ENCODE measurements at regions not wholly inside any gene's neighbourhood (a gene's known extent, or its start where the extent isn't known, plus 50 kb on each side); places are given as distances from the start of the nearest gene placed in this dataset.

GRCh38 chr4:138050601-138051000, 191.5 kb downstream of the SLC7A11 start:
- DNase-seq (ENCODE audit: extremely low read depth, low read depth): no peak

GRCh38 chr4:138049355-138049754, 192.8 kb downstream of the SLC7A11 start:
- DNase-seq (ENCODE audit: extremely low read depth, low read depth): no peak
- no peak for TF ChIP-seq CTCF (IDR thresholded peaks at IDR 0.05; ENCODE audit: low read depth, low read length, missing control alignments)
- no peak overlapping the region for H3K4me3 ChIP-seq (replicated peaks; ENCODE audit: low read depth, low read length)

More at GRCh38 chr4:138050601-138051000, 191.5 kb downstream of the SLC7A11 start:
- no peak for TF ChIP-seq CTCF (IDR thresholded peaks at IDR 0.05; ENCODE audit: low read depth, low read length, missing control alignments)
- no peak overlapping the region for H3K4me3 ChIP-seq (replicated peaks; ENCODE audit: low read depth, low read length)

GRCh38 chr4:138047290-138047689, 194.9 kb downstream of the SLC7A11 start:
- no peak for DNase-seq (ENCODE audit: extremely low read depth, low read depth)
- no peak for TF ChIP-seq CTCF (IDR thresholded peaks at IDR 0.05; ENCODE audit: low read depth, low read length, missing control alignments)
- no peak overlapping the region for H3K4me3 ChIP-seq (replicated peaks; ENCODE audit: low read depth, low read length)

GRCh38 chr4:138045036-138045435, 197.1 kb downstream of the SLC7A11 start:
- H3K4me3 ChIP-seq (replicated peaks; ENCODE audit: low read depth, low read length): no peak overlapping the region
- TF ChIP-seq CTCF (IDR thresholded peaks at IDR 0.05; ENCODE audit: low read depth, low read length, missing control alignments): no peak
- no peak for DNase-seq (ENCODE audit: extremely low read depth, low read depth)

GRCh38 chr4:138039010-138039409, 203.1 kb downstream of the SLC7A11 start:
- DNase-seq (ENCODE audit: extremely low read depth, low read depth): no peak
- no peak for TF ChIP-seq CTCF (IDR thresholded peaks at IDR 0.05; ENCODE audit: low read depth, low read length, missing control alignments)
- no peak overlapping the region for H3K4me3 ChIP-seq (replicated peaks; ENCODE audit: low read depth, low read length)

- H3K4me3 ChIP-seq (replicated peaks; ENCODE audit: low read depth, low read length): no peak overlapping the region
- no peak for TF ChIP-seq CTCF (IDR thresholded peaks at IDR 0.05; ENCODE audit: low read depth, low read length, missing control alignments)
Observed at GRCh38 chr4:138037696-138038095, 204.5 kb downstream of the SLC7A11 start.

GRCh38 chr4:138035781-138036258, 206.3 kb downstream of the SLC7A11 start:
- H3K4me3 ChIP-seq (replicated peaks; ENCODE audit: low read depth, low read length): no peak overlapping the region
- DNase-seq (ENCODE audit: extremely low read depth, low read depth): peak; percentile 50
- peak; percentile 55 for TF ChIP-seq CTCF (IDR thresholded peaks at IDR 0.05; ENCODE audit: low read depth, low read length, missing control alignments)

More at GRCh38 chr4:138037696-138038095, 204.5 kb downstream of the SLC7A11 start:
- DNase-seq (ENCODE audit: extremely low read depth, low read depth): no peak
